Gastroesophageal sphincter (tissue), 3 donors: ENCODE measurements at regions not wholly inside any gene's neighbourhood (a gene's known extent, or its start where the extent isn't known, plus 50 kb on each side); places are given as distances from the start of the nearest gene placed in this dataset.

ENCODE experiments used
- POLR2A ChIP-seq, 2 donors: fragments of 450-650 bp; IDR thresholded peaks; one replicate each; pipeline ENCODE4 v1.6.1; 2017; ENCODE audit warnings: antibody characterized with exemption in 2 of 2, mild to moderate bottlenecking in 2 of 2, moderate library complexity in 1 of 2
- POLR2AphosphoS5 ChIP-seq: sonication (generic); formaldehyde crosslinking; IDR thresholded peaks from one replicate; pipeline ENCODE4 v1.6.1; 2017; ENCODE audit warnings: antibody characterized with exemption
- TF ChIP-seq, protein P1 (sequence below), 4 experiments: fragments of 200-600 bp in 2 of 4; fragments of 450-650 bp in 2 of 4; sonication (generic) in 1 of 4; IDR thresholded peaks; one replicate each; pipeline ENCODE4 v1.5.1; 2017 to 2019; ENCODE audit warnings: antibody characterized with exemption in 4 of 4, mild to moderate bottlenecking in 2 of 4, moderate library complexity in 2 of 4

DNA sequence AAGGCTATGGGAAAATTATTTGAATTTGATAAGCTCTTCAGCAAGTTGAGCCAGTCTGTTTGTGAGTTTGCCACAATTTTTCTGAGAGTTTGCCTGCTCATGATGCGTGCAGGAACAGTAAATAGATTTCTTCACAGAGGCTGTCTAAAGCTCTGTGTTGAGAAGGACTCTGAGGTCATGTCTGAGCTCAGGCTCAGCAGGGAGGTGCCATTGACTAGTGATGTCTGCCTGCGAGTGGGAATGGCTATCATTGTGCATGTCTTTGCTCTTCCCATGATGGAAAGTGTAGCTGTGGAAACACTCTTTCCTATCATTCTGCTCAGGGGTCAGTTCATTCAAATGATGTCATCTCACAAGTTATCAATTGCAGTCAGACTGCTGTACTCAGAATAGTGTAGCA lies 142.8 kb downstream of the RASEF start:
- TF ChIP-seq POLR2AphosphoS5: no peak
- TF ChIP-seq, protein P1, sequence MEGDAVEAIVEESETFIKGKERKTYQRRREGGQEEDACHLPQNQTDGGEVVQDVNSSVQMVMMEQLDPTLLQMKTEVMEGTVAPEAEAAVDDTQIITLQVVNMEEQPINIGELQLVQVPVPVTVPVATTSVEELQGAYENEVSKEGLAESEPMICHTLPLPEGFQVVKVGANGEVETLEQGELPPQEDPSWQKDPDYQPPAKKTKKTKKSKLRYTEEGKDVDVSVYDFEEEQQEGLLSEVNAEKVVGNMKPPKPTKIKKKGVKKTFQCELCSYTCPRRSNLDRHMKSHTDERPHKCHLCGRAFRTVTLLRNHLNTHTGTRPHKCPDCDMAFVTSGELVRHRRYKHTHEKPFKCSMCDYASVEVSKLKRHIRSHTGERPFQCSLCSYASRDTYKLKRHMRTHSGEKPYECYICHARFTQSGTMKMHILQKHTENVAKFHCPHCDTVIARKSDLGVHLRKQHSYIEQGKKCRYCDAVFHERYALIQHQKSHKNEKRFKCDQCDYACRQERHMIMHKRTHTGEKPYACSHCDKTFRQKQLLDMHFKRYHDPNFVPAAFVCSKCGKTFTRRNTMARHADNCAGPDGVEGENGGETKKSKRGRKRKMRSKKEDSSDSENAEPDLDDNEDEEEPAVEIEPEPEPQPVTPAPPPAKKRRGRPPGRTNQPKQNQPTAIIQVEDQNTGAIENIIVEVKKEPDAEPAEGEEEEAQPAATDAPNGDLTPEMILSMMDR (IDR thresholded peaks at IDR 0.05): no peak
- no peak for TF ChIP-seq POLR2A (IDR thresholded peaks at IDR 0.05)
